ENCODE measurements at regions not wholly inside any gene's neighbourhood (a gene's known extent, or its start where the extent isn't known, plus 50 kb on each side); places are given as distances from the start of the nearest gene placed in this dataset.

DNA sequence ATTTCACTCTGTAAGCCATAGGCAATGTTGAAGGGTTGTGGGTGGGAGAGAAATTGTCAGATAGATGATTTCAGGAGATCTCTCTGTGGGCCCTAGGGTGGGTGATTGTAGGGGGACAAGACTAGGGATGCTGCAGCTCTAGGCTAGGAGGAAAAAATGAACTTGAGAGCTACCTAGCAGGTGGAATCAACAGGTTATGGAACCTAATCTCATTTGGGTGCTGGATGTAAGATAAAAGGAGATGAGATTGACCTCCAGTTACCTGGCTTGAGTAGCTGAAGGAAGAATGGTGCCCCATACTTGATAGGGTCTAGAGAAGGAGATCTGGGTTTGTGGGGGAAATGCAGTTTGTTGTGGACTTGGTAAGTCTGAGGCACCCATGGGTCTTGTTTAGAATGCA lies 396.5 kb downstream of the RRAGC start:
- Mint-ChIP-seq H3K9me3 (ENCODE audit: unreplicated experiment) (no peaks in the 10 kb centered on the region), H3K4me3 (ENCODE audit: unreplicated experiment) (no peak overlapping the region), H3K36me3 (ENCODE audit: unreplicated experiment) (no peaks in the 10 kb centered on the region), H3K27me3 (ENCODE audit: unreplicated experiment) (peaks cover 12% of the 10 kb centered on the region), H3K4me1 (ENCODE audit: unreplicated experiment) (peaks cover 10% of the 10 kb centered on the region), H3K27ac (ENCODE audit: unreplicated experiment) (no peak overlapping the region)
- TF ChIP-seq, protein P1, sequence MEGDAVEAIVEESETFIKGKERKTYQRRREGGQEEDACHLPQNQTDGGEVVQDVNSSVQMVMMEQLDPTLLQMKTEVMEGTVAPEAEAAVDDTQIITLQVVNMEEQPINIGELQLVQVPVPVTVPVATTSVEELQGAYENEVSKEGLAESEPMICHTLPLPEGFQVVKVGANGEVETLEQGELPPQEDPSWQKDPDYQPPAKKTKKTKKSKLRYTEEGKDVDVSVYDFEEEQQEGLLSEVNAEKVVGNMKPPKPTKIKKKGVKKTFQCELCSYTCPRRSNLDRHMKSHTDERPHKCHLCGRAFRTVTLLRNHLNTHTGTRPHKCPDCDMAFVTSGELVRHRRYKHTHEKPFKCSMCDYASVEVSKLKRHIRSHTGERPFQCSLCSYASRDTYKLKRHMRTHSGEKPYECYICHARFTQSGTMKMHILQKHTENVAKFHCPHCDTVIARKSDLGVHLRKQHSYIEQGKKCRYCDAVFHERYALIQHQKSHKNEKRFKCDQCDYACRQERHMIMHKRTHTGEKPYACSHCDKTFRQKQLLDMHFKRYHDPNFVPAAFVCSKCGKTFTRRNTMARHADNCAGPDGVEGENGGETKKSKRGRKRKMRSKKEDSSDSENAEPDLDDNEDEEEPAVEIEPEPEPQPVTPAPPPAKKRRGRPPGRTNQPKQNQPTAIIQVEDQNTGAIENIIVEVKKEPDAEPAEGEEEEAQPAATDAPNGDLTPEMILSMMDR (IDR thresholded peaks at IDR 0.05), result no peak
- peak; percentile 8 for DNase-seq (ENCODE audit: extremely low spot score, unreplicated experiment)

DNA sequence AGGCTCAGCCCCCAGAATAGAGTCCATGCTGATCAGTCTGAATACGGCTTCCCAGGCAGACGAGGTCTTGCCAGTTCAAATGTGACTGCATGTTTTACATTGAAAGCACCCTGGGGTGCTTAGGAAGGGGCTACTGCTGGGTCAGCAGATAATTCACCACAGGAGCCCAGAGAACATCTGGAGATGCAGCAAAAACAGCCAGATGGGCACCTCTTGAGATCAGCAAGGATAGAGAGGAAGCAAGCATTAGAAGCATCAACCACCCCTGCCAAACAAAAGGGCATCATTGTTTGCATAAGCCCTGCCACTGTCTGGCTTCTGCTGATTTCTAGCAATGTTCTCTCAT lies 403.1 kb downstream of the RRAGC start:
- H3K4me1 Mint-ChIP-seq (ENCODE audit: unreplicated experiment), result peaks cover 34% of the 10 kb centered on the region
- H3K4me3 Mint-ChIP-seq (ENCODE audit: unreplicated experiment), result no peak overlapping the region
- no peak for DNase-seq (ENCODE audit: extremely low spot score, unreplicated experiment)
- no peak overlapping the region for H3K27ac Mint-ChIP-seq (ENCODE audit: unreplicated experiment)
- H3K36me3 Mint-ChIP-seq (ENCODE audit: unreplicated experiment), result no peaks in the 10 kb centered on the region
- TF ChIP-seq, protein P1 (IDR thresholded peaks at IDR 0.05), result no peak
- no peaks in the 10 kb centered on the region for H3K27me3 Mint-ChIP-seq (ENCODE audit: unreplicated experiment)
- H3K9me3 Mint-ChIP-seq (ENCODE audit: unreplicated experiment), result no peaks in the 10 kb centered on the region

DNA sequence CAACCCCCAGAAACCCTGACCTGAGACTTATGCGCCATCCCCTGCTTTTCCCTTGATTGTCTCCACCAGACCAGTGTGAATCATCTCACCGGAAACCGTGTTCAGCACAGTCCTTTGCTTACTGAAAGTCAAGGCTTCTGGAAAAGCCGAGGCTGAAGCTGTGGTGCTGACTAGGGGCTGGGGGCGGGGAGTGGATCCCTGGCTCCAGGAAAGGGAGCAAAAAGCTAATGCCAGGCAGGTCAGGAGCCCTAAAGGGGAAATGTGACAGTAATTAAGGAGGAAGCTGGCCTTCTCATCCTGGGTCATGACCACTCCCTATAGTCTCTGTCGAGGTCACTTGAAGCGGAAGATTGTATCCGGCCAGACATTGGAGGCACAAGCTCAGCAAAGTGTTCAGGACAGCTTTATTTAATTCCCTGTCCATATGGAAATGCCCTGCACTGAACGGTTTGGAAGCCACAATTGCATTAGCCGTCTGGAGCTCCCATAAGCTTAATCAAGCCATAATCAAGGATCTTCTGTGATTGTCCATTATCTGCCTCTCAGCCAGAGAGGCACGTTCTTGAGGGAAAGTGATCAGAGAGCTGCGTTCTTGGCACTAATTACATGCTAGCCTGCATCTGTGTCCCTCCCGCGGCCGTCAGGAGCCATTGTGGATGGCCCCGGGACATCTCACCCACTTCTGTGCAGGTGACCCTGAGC lies 403.6 kb downstream of the RRAGC start:
- no peak overlapping the region for H3K4me3 Mint-ChIP-seq (ENCODE audit: unreplicated experiment)
- no peaks in the 10 kb centered on the region for H3K36me3 Mint-ChIP-seq (ENCODE audit: unreplicated experiment)
- H3K9me3 Mint-ChIP-seq (ENCODE audit: unreplicated experiment), result no peaks in the 10 kb centered on the region
- DNase-seq (ENCODE audit: extremely low spot score, unreplicated experiment), result peak; percentile 62
- TF ChIP-seq, protein P1 (IDR thresholded peaks at IDR 0.05), result no peak
- H3K27ac Mint-ChIP-seq (ENCODE audit: unreplicated experiment), result peak overlapping the region; percentile 48
- H3K27me3 Mint-ChIP-seq (ENCODE audit: unreplicated experiment), result no peaks in the 10 kb centered on the region
- peaks cover 39% of the 10 kb centered on the region for H3K4me1 Mint-ChIP-seq (ENCODE audit: unreplicated experiment)

DNA sequence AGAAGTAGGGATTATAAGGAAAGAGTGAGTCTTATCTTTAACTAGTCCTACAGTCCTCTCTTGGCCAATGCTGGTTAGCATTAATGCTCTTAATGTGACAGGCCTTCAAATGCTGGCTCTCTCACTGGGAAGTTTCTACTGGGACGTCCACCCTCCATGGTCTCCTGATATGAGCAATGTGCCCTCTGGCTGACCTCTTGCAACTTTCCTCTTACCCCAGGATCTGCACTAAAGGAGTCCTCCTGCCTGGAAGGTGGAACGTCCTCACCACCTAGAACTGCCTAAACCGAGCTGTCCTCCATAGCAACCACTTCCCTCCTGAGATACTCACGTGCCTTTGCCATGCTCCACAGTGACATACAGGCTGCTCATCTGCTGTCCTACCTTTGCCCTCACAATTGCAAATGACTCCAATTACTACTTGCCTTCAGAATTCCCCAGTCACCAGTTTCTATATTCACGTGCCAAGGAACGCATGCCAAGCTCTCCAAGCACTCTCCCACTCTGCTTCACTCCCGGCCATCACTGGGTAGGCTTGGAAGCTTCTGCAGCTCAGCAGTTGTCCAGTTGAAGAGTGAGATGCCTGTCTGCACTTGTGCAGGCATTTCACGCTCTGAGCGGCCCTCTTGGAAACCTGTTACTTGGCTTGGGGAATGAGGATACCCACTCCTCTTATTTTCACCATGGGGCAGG lies 404.7 kb downstream of the RRAGC start:
- Mint-ChIP-seq H3K27me3 (ENCODE audit: unreplicated experiment) (no peaks in the 10 kb centered on the region), H3K9me3 (ENCODE audit: unreplicated experiment) (no peaks in the 10 kb centered on the region), H3K4me1 (ENCODE audit: unreplicated experiment) (peaks cover 46% of the 10 kb centered on the region), H3K36me3 (ENCODE audit: unreplicated experiment) (no peaks in the 10 kb centered on the region), H3K27ac (ENCODE audit: unreplicated experiment) (no peak overlapping the region), H3K4me3 (ENCODE audit: unreplicated experiment) (no peak overlapping the region)
- TF ChIP-seq, protein P1 (IDR thresholded peaks at IDR 0.05), result no peak
- peak; percentile 46 for DNase-seq (ENCODE audit: extremely low spot score, unreplicated experiment)

DNA sequence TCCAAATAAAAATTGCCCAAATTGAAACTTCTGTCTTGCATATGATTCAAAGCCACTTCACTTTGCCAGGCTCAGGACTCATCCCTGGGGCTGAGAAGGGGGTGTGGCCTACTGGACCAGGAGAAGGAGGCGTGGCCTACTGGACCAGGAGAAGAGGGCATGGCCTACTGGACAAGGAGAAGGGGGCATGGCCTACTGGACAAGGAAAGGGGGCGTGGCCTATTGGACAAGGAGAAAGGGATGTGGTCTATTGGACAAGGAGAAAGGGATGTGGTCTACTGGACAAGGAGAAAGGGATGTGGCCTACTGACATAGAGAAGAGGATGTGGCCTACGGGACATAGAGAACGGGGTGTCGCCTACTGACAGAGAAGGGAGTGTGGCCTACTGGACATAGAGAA lies 405.3 kb downstream of the RRAGC start:
- Mint-ChIP-seq H3K36me3 (ENCODE audit: unreplicated experiment) (no peaks in the 10 kb centered on the region), H3K4me1 (ENCODE audit: unreplicated experiment) (peaks cover 46% of the 10 kb centered on the region), H3K27ac (ENCODE audit: unreplicated experiment) (no peak overlapping the region), H3K27me3 (ENCODE audit: unreplicated experiment) (no peaks in the 10 kb centered on the region), H3K9me3 (ENCODE audit: unreplicated experiment) (no peaks in the 10 kb centered on the region), H3K4me3 (ENCODE audit: unreplicated experiment) (no peak overlapping the region)
- no peak for DNase-seq (ENCODE audit: extremely low spot score, unreplicated experiment)
- TF ChIP-seq, protein P1 (IDR thresholded peaks at IDR 0.05), result no peak

Measured in osteocyte (in vitro differentiated cells).